Nucleus accumbens (tissue), 56 donors: ENCODE measurements at regions not wholly inside any gene's neighbourhood (a gene's known extent, or its start where the extent isn't known, plus 50 kb on each side); places are given as distances from the start of the nearest gene placed in this dataset.

ENCODE experiments used
- DNase-seq, 56 donors: peaks; one replicate each; lab custom pipeline; 2025; lab: John Stamatoyannopoulos, UW

DNA sequence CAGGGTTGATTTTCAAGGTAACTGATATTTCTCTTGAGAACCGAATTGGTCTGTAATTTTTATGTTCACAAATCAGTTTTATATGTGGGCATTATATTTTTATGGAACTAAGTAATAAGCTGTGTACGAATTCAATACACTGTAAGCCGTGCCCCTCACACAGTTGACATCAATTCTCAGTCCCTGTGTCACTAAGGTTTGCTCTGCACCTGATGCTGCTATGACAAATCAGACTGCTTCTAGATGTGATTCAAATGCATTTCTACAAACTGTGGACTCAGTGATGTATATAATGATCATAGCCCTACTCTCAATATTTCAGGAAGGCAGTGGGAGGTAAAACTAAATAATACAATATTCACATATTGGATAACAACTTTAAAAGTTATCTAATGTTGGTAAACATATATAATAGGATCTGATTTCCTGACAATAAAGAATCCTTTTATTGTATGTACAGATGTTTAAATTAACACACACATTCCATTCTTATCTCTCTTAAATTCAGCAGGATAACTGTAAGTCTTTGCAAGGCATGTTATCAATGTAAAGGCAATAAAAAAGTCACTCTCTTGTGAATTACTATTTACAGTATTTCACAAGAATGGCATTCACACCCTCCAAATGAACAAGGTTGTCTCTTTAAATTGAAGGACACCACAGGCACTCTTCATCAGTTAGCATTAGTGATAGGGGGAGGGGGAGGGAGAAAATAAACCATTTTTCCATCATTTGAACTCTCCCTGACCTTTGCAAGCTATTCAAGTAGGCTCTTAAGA is 87.2 kb upstream of the SOX5 start:
- DNase-seq: no peak

DNA sequence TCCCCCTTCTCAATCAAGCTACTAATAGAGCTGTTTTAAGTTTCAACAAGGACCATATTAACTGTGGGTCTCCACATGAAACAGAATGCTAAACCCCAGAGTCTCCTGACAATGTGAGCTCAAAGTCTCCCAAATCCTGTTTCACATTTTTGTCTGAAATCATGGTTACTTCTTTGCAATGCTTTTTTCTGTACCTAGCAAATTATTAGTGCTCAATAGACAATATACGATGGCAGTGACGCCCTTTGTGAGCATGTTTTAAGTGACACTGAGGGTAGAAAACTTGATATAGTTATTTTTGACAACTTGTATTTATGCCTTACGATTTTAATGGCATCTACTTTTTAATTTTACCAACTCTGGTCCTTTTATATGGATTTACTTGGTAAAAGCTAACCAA is 85.4 kb upstream of the SOX5 start:
- DNase-seq: no peak

DNA sequence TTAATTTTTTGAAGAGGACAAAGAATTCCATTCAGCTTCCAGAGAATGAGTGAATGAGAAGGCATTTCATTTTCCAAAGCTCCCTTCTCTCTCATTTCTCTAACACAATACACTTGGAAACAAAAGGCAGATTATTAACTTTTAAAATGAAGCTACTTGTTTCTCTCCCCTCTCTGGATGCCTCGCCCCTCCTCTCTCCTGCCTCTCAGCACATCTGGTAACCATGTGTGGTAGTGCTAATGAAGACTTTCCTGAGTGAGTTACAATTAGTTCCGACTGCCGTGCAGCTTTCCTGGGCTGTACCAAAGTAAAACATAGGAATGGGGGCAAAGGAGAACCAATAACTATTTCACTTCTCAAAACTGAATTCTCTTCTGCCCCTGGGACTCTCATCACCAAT is 84.7 kb upstream of the SOX5 start:
- DNase-seq: no peak

DNA sequence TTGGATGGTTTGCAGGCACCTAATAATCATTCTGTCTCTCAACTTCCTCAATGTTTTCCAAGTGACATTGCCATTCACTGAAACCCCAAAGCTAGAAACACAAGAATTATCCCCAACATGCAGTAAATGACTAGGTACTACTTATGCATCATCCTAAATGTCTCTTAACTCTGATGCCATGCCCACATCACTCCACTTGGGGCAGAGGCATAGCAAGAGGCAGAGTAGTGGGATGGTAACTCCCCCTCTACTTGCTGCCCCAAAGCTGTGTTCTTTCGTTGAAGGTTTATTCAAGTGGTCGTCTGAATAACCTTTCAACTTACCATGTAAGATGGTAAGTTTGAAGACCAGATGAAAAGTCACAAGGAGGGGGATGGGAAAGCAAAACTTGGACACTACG is 77.9 kb upstream of the SOX5 start:
- no peak for DNase-seq

DNA sequence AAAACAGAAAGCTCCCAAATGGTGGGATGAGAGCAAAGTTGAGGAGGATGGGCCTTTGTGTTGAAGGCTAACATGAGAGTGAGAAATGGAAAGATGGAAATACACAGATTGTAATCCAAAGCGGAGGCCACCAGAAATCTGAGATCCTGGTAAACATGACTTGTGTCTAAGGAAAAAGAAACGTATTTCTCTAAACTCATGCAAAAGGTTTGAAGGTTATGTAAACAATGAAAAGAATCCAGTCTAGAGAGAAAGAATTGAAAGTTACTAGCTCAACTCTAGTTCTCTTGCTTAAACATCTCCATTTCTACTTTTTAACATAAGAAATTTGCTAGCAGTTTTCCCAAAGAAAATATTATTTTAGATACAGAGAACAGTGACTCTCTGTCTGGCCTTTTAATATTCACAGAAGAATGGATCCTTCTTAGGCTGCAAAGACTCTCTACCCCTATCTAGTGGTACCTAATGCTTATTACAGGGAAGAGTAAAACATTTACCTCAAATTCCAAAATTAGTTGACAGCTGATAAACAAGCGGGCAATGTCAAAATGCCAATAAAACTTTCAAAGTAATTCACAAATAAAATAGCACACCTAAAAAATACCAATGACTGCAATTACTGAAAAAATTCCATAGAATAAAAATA is 75.8 kb upstream of the SOX5 start:
- no peak for DNase-seq

DNA sequence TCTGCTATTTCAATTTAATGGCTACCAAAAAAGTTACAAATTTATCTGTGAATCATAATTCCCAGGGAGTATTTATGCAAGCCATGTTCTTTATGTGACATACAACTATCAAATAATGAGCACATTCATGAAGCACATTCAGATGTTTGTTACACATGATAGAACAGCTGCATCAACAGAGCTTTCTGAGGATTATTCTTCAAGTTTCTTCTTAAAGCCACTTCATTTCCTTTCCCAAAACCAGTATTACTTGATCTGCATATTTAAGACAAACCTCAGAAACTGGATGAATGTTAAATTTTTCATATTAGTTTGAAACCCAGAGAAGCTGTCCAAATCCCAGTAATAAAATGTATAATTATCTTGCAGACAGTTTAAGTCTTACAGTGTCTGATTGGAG is 73.6 kb upstream of the SOX5 start:
- DNase-seq: no peak

DNA sequence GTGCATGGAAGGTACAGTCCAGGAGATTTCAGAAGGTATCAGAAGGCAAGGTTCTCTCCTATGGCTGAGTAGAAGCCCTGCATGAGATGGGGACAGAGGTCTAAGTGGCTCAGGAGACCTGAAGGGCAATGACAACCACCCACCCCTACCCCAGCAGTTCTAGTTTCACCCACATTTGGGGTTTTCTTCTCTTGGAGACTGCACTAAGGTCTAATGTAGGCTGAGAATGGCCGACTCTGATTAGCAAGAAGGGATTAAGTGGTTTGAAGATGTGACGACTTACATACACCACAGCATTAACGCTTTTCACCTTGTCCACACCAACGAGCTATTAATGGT is 71.7 kb upstream of the SOX5 start:
- no peak for DNase-seq

DNA sequence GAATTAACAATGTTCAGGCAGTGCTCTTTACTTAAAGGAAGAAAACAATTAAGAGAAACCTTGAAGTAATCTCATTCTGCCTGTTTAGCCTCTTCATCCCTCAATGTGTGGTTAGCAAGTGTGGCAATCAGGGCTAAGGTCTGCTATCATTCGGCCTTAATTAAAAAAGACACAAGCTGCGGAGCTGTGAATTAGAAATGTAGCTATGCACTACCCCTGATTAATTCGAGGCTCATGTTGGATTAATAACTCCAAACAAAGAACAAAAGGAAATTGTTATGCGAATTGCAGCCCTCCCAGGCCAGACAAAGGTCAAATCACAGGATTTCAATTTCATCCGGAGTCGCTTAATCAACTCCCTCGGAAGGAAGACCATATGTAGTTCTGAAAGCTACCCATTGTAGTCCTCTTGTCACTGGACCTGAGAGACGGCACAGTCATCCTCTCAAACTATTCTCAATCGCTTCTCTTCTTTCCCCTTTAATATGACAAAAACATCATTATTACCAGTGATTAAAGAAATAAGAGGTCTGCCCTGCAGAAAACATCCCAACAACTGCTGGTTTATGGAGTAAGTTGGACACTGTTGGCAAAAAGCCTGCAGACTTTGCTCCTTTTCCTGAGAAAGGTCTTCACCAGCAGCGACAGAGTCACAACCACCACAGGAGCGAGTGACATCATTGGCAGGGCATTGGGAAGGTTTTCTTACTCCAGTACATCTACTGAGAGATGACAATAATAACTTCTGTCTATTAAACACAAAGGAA is 71.1 kb upstream of the SOX5 start:
- no peak for DNase-seq

DNA sequence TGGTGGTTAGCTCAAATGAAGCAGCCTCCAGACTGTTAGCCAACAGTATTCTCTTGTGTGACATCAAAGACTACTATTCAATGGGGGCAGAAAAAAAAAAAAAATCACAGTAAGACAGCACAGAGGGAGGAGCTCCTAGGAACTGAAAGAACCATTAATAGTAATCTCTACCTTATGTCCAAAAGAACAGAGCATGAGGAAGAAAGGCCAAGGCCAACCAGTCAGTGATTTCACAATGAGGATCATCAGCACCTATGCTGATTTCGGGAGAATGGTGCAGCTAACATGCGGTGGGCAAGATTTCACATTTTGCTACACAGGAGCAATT is 66.3 kb upstream of the SOX5 start:
- DNase-seq: no peak

DNA sequence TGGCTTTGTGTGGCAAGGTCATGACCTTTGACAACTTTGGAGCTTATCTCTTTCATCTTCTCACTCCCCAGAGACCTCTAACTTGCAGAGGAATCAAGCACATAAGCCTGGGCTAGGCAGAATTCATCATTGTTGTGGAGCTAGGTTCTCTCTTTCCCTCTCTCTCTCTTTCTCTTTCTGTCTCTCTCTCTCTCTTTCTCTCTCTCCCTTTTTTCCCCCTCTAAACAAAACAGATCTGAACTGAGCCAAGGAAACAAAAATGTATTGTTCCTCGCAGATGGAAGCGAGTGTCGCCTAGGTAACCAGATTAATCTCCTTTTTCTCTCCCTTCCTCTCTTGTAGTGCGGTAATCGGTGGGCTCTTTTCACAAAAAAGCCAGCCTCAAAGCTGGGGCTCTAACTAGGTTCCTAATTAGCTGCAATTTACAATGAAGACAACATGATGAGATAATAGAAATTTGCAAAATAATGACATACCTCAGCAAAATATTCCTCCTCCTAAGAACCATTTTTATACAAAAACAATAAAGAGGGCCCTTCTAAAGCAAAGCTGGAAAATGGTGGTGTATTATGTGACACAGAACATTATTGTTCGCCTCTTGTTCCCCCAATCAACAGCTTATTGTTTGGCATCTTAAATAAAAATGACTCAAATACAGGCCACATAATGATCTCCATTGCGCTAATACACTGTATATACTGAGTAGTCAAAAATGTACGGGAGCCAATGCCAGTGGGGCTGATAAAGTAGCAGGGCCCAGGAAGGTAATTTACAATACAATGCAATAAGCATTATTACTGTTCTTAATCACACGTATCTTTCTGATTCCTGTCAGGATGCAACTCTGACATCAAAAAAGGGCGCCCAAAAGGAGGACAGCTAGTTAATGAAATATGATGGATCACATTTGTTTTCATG is 65.7 kb upstream of the SOX5 start:
- peak in 3 of 56 donors; percentile 2 to 26 (median 26) for DNase-seq

DNA sequence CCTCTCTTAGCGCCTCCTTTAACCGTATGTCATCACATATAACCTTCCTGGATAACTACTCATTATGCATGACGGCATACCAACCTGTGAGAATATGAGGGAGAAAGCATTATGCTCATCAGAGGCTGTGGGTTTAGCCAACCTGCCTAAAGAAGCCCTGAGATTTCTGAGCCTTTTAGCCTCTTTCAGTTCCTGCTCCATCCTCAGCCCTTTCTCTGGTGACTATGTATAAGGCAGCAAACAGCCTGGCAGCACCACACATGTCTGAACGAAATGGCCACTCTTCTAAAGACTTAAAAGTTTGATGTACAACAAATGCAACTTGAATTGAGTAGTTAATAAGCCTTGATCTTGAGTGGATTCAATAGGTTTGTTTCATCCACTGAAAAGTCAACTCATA is 64.8 kb upstream of the SOX5 start:
- DNase-seq: no peak

DNA sequence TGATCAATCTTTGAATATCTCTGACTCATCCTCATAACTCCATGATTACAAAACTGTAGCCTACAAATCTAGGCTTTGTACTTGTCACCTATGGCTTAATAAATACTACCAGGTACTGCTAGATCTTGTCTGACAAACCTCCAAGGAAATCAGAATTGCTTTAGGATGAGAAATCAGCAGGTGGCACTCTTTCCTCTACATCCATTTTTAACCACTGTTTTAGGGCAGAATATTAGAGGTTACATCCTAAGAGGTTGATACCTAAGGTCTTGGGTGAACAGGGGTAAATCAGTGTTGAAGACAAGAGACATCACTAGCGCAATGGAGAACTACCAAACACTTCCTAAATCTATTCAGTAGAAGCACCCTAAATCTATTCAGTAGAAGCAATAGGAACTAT is 63.1 kb upstream of the SOX5 start:
- no peak for DNase-seq

DNA sequence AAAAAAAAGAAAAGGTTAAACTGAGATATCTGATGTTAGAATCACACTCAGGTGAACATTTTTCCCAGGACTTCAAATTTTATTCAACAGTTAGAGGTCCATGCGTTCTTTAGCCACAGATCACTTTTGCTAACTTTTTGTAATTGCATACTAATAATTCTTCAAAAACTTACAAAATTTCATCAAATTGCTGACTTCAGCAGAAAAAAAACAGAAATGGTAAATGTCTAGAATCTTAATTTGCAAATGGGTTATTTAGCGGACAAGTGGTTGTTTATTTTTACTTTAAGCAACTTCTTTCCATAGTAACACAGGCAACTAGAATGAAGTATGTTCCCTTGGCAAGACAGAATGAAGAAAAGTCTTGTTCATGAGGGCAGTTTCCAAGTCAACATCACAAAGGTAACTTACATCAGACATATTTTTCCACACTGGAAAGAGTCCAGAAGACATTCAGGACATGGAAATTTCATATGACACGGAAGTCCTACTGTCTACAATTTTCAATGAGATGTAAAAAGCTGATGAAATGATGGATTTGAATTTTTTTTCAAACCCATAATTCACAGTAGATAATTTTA is 62.5 kb upstream of the SOX5 start:
- DNase-seq: no peak

DNA sequence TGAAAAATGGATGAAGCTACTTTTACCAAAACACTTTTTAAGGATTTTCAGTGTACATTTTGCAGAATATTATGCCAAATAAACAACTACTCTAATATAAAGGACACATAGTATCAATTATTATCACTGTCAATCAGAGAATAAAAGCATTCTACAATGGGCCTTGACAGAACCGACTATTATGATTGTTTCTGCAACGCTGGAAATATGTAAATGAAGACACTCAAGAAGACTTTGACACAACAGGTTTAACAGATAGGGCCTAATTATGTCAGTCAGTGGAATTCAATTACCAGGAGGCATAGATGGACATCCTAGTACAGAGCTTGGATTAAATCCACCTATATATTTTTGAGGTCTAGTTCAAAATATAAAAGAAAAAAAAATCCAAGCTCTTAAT is 58.7 kb upstream of the SOX5 start:
- no peak for DNase-seq
